GM23338 (cell line): ENCODE measurements at regions not wholly inside any gene's neighbourhood (a gene's known extent, or its start where the extent isn't known, plus 50 kb on each side); places are given as distances from the start of the nearest gene placed in this dataset.

ENCODE experiments used
- CREB1 ChIP-seq: fragments of 250-450 bp; sonication (Bioruptor Pico); IDR thresholded peaks from 2 replicates; pipeline ENCODE4 v1.5.0; 2020; ENCODE audit warnings: low read depth, mild to moderate bottlenecking, moderate library complexity
- CTCF ChIP-seq, 2 experiments: fragments of 200-600 bp in 1 of 2; sonication (generic) in 1 of 2; conservative IDR thresholded peaks; 2 replicates each; pipeline versions ENCODE4 v1.5.1 to v1.6.1; 2016 to 2017; ENCODE audit warnings: antibody characterized with exemption in 2 of 2, low read depth in 2 of 2, mild to moderate bottlenecking in 2 of 2, moderate library complexity in 1 of 2
- EZH2 ChIP-seq: fragments of 200-600 bp; sonication (generic); IDR thresholded peaks from one replicate; pipeline ENCODE4 v1.8.0; 2017; ENCODE audit warnings: antibody characterized with exemption, mild to moderate bottlenecking, low read depth; ENCODE audit not compliant: unreplicated experiment
- EZH2phosphoT487 ChIP-seq: fragments of 200-600 bp; sonication (generic); IDR thresholded peaks from one replicate; pipeline ENCODE4 v1.8.1; 2018; ENCODE audit warnings: antibody characterized with exemption; ENCODE audit not compliant: unreplicated experiment
- JUNB ChIP-seq: IDR thresholded peaks from one replicate; pipeline ENCODE4 v1.6.1; 2016; ENCODE audit warnings: antibody characterized with exemption; ENCODE audit not compliant: unreplicated experiment
- NANOG ChIP-seq: IDR thresholded peaks from 2 replicates; pipeline ENCODE4 v1.6.1; 2016; ENCODE audit warnings: antibody characterized with exemption, borderline replicate concordance
- POLR2AphosphoS5 ChIP-seq: IDR thresholded peaks from 2 replicates; pipeline ENCODE4 v1.6.1; 2016; ENCODE audit warnings: antibody characterized with exemption, low read depth
- REST ChIP-seq: IDR thresholded peaks from one replicate; pipeline ENCODE4 v1.6.1; 2018; ENCODE audit warnings: antibody characterized with exemption; ENCODE audit not compliant: unreplicated experiment
- STAT1 ChIP-seq: IDR thresholded peaks from one replicate; pipeline ENCODE4 v1.6.1; 2016; ENCODE audit warnings: antibody characterized with exemption; ENCODE audit not compliant: unreplicated experiment
- ZNF114 ChIP-seq: fragments of 250-450 bp; sonication (Bioruptor Pico); IDR thresholded peaks from 2 replicates; pipeline ENCODE4 v1.5.0; 2020; ENCODE audit warnings: mild to moderate bottlenecking, moderate library complexity
- ZNF331 ChIP-seq: fragments of 250-450 bp; sonication (Bioruptor Pico); IDR thresholded peaks from 2 replicates; pipeline ENCODE4 v1.5.0; 2020; ENCODE audit warnings: low read depth, mild to moderate bottlenecking, moderate library complexity
- ZNF462 ChIP-seq: fragments of 250-450 bp; sonication (Bioruptor Pico); IDR thresholded peaks from 2 replicates; pipeline ENCODE4 v1.5.0; 2020; ENCODE audit warnings: mild to moderate bottlenecking, moderate library complexity
- TF ChIP-seq, protein P1 (sequence below): IDR thresholded peaks from 2 replicates; pipeline ENCODE4 v1.6.1; 2016; ENCODE audit warnings: antibody characterized with exemption

DNA sequence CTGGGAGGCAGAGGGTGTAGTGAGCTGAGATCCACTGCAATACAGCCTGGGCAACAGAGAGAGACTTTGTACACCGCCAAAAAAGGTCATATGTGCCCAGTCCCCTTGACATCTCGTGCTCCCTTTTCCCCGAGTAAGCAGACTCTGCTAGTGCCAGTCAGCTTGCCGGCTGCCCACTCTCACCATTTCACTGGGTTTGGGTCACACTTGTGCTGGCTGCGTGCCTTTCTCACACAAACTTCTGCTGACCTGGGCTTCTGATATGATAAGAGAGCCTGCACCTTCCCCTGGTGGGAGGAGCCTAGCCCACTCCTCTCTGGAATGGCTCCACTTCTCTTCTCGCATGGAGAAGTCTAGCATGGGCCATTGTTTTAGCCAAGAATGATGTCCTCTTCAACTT is 53.4 kb downstream of the MPP7 start:
- TF ChIP-seq POLR2AphosphoS5 (no peak), CREB1 (CRISPR knock-in tag) (no peak), JUNB (no peak), CTCF (conservative IDR thresholded peaks at IDR 0.05; ENCODE audit: low read depth in 2 of 2) (no peak), EZH2 (no peak), REST (no peak), EZH2phosphoT487 (no peak), ZNF462 (CRISPR knock-in tag) (no peak), ZNF331 (CRISPR knock-in tag) (no peak), ZNF114 (no peak), NANOG (no peak), STAT1 (no peak)
- TF ChIP-seq, protein P1, sequence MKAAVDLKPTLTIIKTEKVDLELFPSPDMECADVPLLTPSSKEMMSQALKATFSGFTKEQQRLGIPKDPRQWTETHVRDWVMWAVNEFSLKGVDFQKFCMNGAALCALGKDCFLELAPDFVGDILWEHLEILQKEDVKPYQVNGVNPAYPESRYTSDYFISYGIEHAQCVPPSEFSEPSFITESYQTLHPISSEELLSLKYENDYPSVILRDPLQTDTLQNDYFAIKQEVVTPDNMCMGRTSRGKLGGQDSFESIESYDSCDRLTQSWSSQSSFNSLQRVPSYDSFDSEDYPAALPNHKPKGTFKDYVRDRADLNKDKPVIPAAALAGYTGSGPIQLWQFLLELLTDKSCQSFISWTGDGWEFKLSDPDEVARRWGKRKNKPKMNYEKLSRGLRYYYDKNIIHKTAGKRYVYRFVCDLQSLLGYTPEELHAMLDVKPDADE: no peak
